HL-60 (cell line): ENCODE measurements at regions not wholly inside any gene's neighbourhood (a gene's known extent, or its start where the extent isn't known, plus 50 kb on each side); places are given as distances from the start of the nearest gene placed in this dataset.

ENCODE experiments used
- GABPA ChIP-seq: IDR thresholded peaks from 2 replicates; pipeline ENCODE4 v1.6.1; 2012; ENCODE audit warnings: low read depth
- POLR2AphosphoS5 ChIP-seq: IDR thresholded peaks from 2 replicates; pipeline ENCODE4 v1.6.1; 2012; ENCODE audit warnings: low read depth
- TF ChIP-seq, protein P1 (sequence below): IDR thresholded peaks from one replicate; pipeline ENCODE4 v1.5.1; 2011; ENCODE audit warnings: low read length, control low read depth, inconsistent platforms; ENCODE audit not compliant: insufficient read depth

DNA sequence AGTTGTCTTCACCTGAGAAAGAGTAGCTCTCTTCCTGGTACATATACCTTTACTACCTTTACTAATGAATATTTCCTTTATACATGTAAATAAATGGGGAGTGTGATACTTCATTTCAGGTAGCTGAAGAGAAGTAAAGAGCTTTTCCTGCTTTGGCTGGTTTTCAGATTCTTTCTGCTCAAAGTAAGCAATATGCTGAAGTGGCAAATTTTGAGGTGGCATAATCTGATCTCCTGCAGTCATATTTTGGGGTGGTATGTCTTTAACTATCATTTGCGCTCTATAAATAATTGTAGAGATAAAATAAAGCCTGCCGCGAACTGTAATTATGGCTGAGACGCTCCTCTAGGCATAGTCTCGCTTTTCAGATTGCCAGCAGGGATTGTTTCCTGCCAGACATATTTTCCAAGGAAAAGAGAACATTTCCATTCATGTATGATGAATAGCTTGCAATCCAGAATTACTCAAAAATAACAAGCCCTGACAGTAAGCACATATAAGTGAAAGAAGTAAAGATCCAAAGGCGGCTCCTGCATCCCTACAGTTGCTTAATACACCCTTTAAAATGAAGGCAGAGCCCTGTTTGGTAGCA lies 200.7 kb downstream of the C12orf50 start:
- TF ChIP-seq POLR2AphosphoS5 (no peak), GABPA (no peak)
- TF ChIP-seq, protein P1, sequence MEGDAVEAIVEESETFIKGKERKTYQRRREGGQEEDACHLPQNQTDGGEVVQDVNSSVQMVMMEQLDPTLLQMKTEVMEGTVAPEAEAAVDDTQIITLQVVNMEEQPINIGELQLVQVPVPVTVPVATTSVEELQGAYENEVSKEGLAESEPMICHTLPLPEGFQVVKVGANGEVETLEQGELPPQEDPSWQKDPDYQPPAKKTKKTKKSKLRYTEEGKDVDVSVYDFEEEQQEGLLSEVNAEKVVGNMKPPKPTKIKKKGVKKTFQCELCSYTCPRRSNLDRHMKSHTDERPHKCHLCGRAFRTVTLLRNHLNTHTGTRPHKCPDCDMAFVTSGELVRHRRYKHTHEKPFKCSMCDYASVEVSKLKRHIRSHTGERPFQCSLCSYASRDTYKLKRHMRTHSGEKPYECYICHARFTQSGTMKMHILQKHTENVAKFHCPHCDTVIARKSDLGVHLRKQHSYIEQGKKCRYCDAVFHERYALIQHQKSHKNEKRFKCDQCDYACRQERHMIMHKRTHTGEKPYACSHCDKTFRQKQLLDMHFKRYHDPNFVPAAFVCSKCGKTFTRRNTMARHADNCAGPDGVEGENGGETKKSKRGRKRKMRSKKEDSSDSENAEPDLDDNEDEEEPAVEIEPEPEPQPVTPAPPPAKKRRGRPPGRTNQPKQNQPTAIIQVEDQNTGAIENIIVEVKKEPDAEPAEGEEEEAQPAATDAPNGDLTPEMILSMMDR: no peak
